Tibial nerve (tissue), 4 donors: ENCODE measurements at regions not wholly inside any gene's neighbourhood (a gene's known extent, or its start where the extent isn't known, plus 50 kb on each side); places are given as distances from the start of the nearest gene placed in this dataset.

Source experiments
- EP300 ChIP-seq, 2 donors: sonication (generic); formaldehyde crosslinking; IDR thresholded peaks; one replicate each; pipeline ENCODE4 v1.6.1; 2017; ENCODE audit warnings: antibody characterized with exemption in 2 of 2, mild to moderate bottlenecking in 1 of 2
- TF ChIP-seq, protein P1 (sequence below), 5 experiments: fragments of 200-600 bp in 3 of 5; fragments of 450-650 bp in 2 of 5; sonication (generic) in 3 of 5; IDR thresholded peaks; one replicate each; pipeline ENCODE4 v1.5.1; 2016 to 2019; ENCODE audit warnings: antibody characterized with exemption in 5 of 5, mild to moderate bottlenecking in 3 of 5, moderate library complexity in 2 of 5

- TF ChIP-seq, protein P1, sequence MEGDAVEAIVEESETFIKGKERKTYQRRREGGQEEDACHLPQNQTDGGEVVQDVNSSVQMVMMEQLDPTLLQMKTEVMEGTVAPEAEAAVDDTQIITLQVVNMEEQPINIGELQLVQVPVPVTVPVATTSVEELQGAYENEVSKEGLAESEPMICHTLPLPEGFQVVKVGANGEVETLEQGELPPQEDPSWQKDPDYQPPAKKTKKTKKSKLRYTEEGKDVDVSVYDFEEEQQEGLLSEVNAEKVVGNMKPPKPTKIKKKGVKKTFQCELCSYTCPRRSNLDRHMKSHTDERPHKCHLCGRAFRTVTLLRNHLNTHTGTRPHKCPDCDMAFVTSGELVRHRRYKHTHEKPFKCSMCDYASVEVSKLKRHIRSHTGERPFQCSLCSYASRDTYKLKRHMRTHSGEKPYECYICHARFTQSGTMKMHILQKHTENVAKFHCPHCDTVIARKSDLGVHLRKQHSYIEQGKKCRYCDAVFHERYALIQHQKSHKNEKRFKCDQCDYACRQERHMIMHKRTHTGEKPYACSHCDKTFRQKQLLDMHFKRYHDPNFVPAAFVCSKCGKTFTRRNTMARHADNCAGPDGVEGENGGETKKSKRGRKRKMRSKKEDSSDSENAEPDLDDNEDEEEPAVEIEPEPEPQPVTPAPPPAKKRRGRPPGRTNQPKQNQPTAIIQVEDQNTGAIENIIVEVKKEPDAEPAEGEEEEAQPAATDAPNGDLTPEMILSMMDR (IDR thresholded peaks at IDR 0.05), result no peak
- no peak for TF ChIP-seq EP300 (IDR thresholded peaks at IDR 0.05)
Observed at GRCh38 chr6:113742342-113742741, 114.8 kb upstream of the MARCKS start.
